Activated naive CD4-positive, alpha-beta T cell treated with anti-CD3 and anti-CD28 coated beads for 36 hours (primary cell): ENCODE measurements at regions not wholly inside any gene's neighbourhood (a gene's known extent, or its start where the extent isn't known, plus 50 kb on each side); places are given as distances from the start of the nearest gene placed in this dataset.

Source experiments
- CTCF ChIA-PET: fragments of 350-600 bp; sonication (Branson Sonifier 250); formaldehyde crosslinking; loops from one replicate; lab custom pipeline; 2021; ENCODE audit warnings: antibody characterized with exemption; lab: Charles Lee
- DNase-seq: peaks from one replicate; pipeline ENCODE4 v3.0.0-alpha.2; 2020
- H3K27ac Mint-ChIP-seq: one replicate; pipeline ENCODE4 v1.8.0; 2021; ENCODE audit warnings: mild to moderate bottlenecking, mixed read lengths
- H3K27me3 Mint-ChIP-seq: one replicate; pipeline ENCODE4 v1.8.0; 2021; ENCODE audit warnings: low read depth, mixed read lengths
- H3K36me3 Mint-ChIP-seq: one replicate; pipeline ENCODE4 v1.8.0; 2021; ENCODE audit warnings: low read depth, mixed read lengths
- H3K4me1 Mint-ChIP-seq: one replicate; pipeline ENCODE4 v1.8.0; 2021; ENCODE audit warnings: low read depth, mixed read lengths
- H3K4me3 Mint-ChIP-seq: one replicate; pipeline ENCODE4 v1.8.0; 2021; ENCODE audit warnings: mild to moderate bottlenecking, moderate library complexity, mixed read lengths
- H3K9me3 Mint-ChIP-seq: one replicate; pipeline ENCODE4 v1.8.0; 2021; ENCODE audit warnings: mixed read lengths
- intact Hi-C: fragments of 100-400 bp; cut with micrococcal nuclease; formaldehyde crosslinking; loops from one replicate; pipeline ENCODE4 v1.15.1; 2023

- no peak for DNase-seq
- no peaks in the 10 kb centered on the region for H3K36me3 Mint-ChIP-seq
- H3K4me3 Mint-ChIP-seq = no peak overlapping the region
- intact Hi-C loops = no loop called here
- CTCF ChIA-PET = interaction anchor here (0.9 kb wide), 1 partner anchor 26 kb away, joined by 3 read pairs; no protein-coding TSS in a partner anchor
- no peaks in the 10 kb centered on the region for H3K9me3 Mint-ChIP-seq
- H3K27me3 Mint-ChIP-seq = peaks cover 8% of the 10 kb centered on the region
- H3K4me1 Mint-ChIP-seq = no peaks in the 10 kb centered on the region
- no peak overlapping the region for H3K27ac Mint-ChIP-seq
These were observed 74.6 kb upstream of the CDKN3 start for GRCh38 chr14:54322246-54322645.

- Mint-ChIP-seq H3K36me3 (no peaks in the 10 kb centered on the region), H3K27me3 (peaks cover 8% of the 10 kb centered on the region), H3K4me1 (no peaks in the 10 kb centered on the region)
These were observed 74.0 kb upstream of the CDKN3 start for GRCh38 chr14:54322701-54323337.

GRCh38 chr14:54325766-54326165, 71.0 kb upstream of the CDKN3 start:
- no peaks in the 10 kb centered on the region for H3K9me3 Mint-ChIP-seq
- no peak overlapping the region for H3K27ac Mint-ChIP-seq
- H3K4me1 Mint-ChIP-seq = no peaks in the 10 kb centered on the region
- DNase-seq = no peak
- intact Hi-C loops = no loop called here
- H3K27me3 Mint-ChIP-seq = peaks cover 8% of the 10 kb centered on the region
- no peak overlapping the region for H3K4me3 Mint-ChIP-seq
- H3K36me3 Mint-ChIP-seq = no peaks in the 10 kb centered on the region
- CTCF ChIA-PET = no interaction called here

More at GRCh38 chr14:54322701-54323337, 74.0 kb upstream of the CDKN3 start:
- H3K9me3 Mint-ChIP-seq = no peaks in the 10 kb centered on the region
- DNase-seq = no peak
- CTCF ChIA-PET = interaction anchor here (0.6 to 0.9 kb wide), 2 partner anchors 25 to 171 kb away, joined by 3 to 5 read pairs; no protein-coding TSS in a partner anchor
- no peak overlapping the region for H3K27ac Mint-ChIP-seq
- H3K4me3 Mint-ChIP-seq = no peak overlapping the region
- intact Hi-C loops = no loop called here

- no peaks in the 10 kb centered on the region for H3K4me1 Mint-ChIP-seq
- DNase-seq = peak; percentile 40
These were observed 67.6 kb upstream of the CDKN3 start for GRCh38 chr14:54329082-54329695.

GRCh38 chr14:54330876-54331275, 65.9 kb upstream of the CDKN3 start:
- Mint-ChIP-seq H3K4me3 (no peak overlapping the region), H3K27ac (no peak overlapping the region), H3K36me3 (no peaks in the 10 kb centered on the region), H3K27me3 (peaks cover 9% of the 10 kb centered on the region), H3K4me1 (no peaks in the 10 kb centered on the region), H3K9me3 (no peaks in the 10 kb centered on the region)
- CTCF ChIA-PET = interaction anchor here (0.9 kb wide), 1 partner anchor 9 kb away, joined by 5 read pairs; no protein-coding TSS in a partner anchor
- no peak for DNase-seq
- intact Hi-C loops = loop anchor here (1.0 kb wide), 1 partner anchor 40 kb away; no protein-coding TSS in a partner anchor

More at GRCh38 chr14:54329082-54329695, 67.6 kb upstream of the CDKN3 start:
- H3K27me3 Mint-ChIP-seq = peaks cover 9% of the 10 kb centered on the region
- no peaks in the 10 kb centered on the region for H3K36me3 Mint-ChIP-seq
- intact Hi-C loops = loop anchor here (1.0 kb wide), 1 partner anchor 399 kb away; no protein-coding TSS in a partner anchor
- no peaks in the 10 kb centered on the region for H3K9me3 Mint-ChIP-seq
- CTCF ChIA-PET = interaction anchor here (0.6 to 1.7 kb wide), 13 partner anchors 10 to 815 kb away, joined by 3 to 10 read pairs (median 4); no protein-coding TSS in a partner anchor
- no peak overlapping the region for H3K27ac Mint-ChIP-seq
- H3K4me3 Mint-ChIP-seq = no peak overlapping the region

- Mint-ChIP-seq H3K27ac (no peak overlapping the region), H3K4me1 (no peaks in the 10 kb centered on the region), H3K9me3 (no peaks in the 10 kb centered on the region), H3K36me3 (no peaks in the 10 kb centered on the region), H3K4me3 (no peak overlapping the region), H3K27me3 (peaks cover 9% of the 10 kb centered on the region)
- CTCF ChIA-PET = interaction anchor here (0.9 kb wide), 1 partner anchor 8 kb away, joined by 5 read pairs; no protein-coding TSS in a partner anchor
- intact Hi-C loops = no loop called here
- DNase-seq = no peak
These were observed 65.3 kb upstream of the CDKN3 start for GRCh38 chr14:54331516-54331915.

GRCh38 chr14:54332490-54332889, 64.3 kb upstream of the CDKN3 start:
- Mint-ChIP-seq H3K4me1 (no peaks in the 10 kb centered on the region), H3K36me3 (no peaks in the 10 kb centered on the region), H3K4me3 (no peak overlapping the region), H3K9me3 (no peaks in the 10 kb centered on the region), H3K27me3 (peaks cover 9% of the 10 kb centered on the region), H3K27ac (no peak overlapping the region)
- intact Hi-C loops = no loop called here
- no peak for DNase-seq
- CTCF ChIA-PET = no interaction called here

GRCh38 chr14:54333511-54333910, 63.3 kb upstream of the CDKN3 start:
- CTCF ChIA-PET = interaction anchor here (1.1 kb wide), 1 partner anchor 14 kb away, joined by 4 read pairs; no protein-coding TSS in a partner anchor
- no peaks in the 10 kb centered on the region for H3K9me3 Mint-ChIP-seq
- peaks cover 9% of the 10 kb centered on the region for H3K27me3 Mint-ChIP-seq
- H3K4me1 Mint-ChIP-seq = no peaks in the 10 kb centered on the region
- no peak overlapping the region for H3K27ac Mint-ChIP-seq
- no peak overlapping the region for H3K4me3 Mint-ChIP-seq
- no peaks in the 10 kb centered on the region for H3K36me3 Mint-ChIP-seq
- intact Hi-C loops = no loop called here
- no peak for DNase-seq

GRCh38 chr14:54335569-54336155, 61.1 kb upstream of the CDKN3 start:
- Mint-ChIP-seq H3K4me3 (no peak overlapping the region), H3K4me1 (no peaks in the 10 kb centered on the region), H3K9me3 (no peaks in the 10 kb centered on the region), H3K27me3 (peaks cover 2% of the 10 kb centered on the region), H3K36me3 (no peaks in the 10 kb centered on the region), H3K27ac (no peak overlapping the region)
- CTCF ChIA-PET = no interaction called here
- DNase-seq = no peak
- intact Hi-C loops = no loop called here

- peaks cover 2% of the 10 kb centered on the region for H3K27me3 Mint-ChIP-seq
- DNase-seq = no peak
- intact Hi-C loops = no loop called here
- no peaks in the 10 kb centered on the region for H3K36me3 Mint-ChIP-seq
- CTCF ChIA-PET = interaction anchor here (0.6 to 1.6 kb wide), 2 partner anchors 11 to 212 kb away, joined by 3 to 14 read pairs; no protein-coding TSS in a partner anchor
- no peaks in the 10 kb centered on the region for H3K9me3 Mint-ChIP-seq
- no peak overlapping the region for H3K27ac Mint-ChIP-seq
- no peak overlapping the region for H3K4me3 Mint-ChIP-seq
- H3K4me1 Mint-ChIP-seq = no peaks in the 10 kb centered on the region
These were observed 59.5 kb upstream of the CDKN3 start for GRCh38 chr14:54337314-54337713.

GRCh38 chr14:54338696-54339317, 58.0 kb upstream of the CDKN3 start:
- no peak overlapping the region for H3K4me3 Mint-ChIP-seq
- DNase-seq = no peak
- H3K4me1 Mint-ChIP-seq = no peaks in the 10 kb centered on the region
- no peak overlapping the region for H3K27ac Mint-ChIP-seq
- no peaks in the 10 kb centered on the region for H3K9me3 Mint-ChIP-seq
- CTCF ChIA-PET = interaction anchor here (1.6 to 2.5 kb wide), 2 partner anchors 8 to 10 kb away, joined by 5 to 9 read pairs; no protein-coding TSS in a partner anchor
- intact Hi-C loops = no loop called here
- peaks cover under 1% of the 10 kb centered on the region for H3K27me3 Mint-ChIP-seq
- H3K36me3 Mint-ChIP-seq = no peaks in the 10 kb centered on the region

GRCh38 chr14:54339771-54340170, 57.0 kb upstream of the CDKN3 start:
- Mint-ChIP-seq H3K27ac (no peak overlapping the region), H3K36me3 (no peaks in the 10 kb centered on the region), H3K4me3 (no peak overlapping the region), H3K9me3 (no peaks in the 10 kb centered on the region), H3K4me1 (no peaks in the 10 kb centered on the region), H3K27me3 (no peaks in the 10 kb centered on the region)
- CTCF ChIA-PET = interaction anchor here (0.7 to 2.5 kb wide), 3 partner anchors 9 to 11 kb away, joined by 3 to 9 read pairs (median 5); no protein-coding TSS in a partner anchor
- DNase-seq = no peak
- intact Hi-C loops = loop anchor here (10.0 kb wide), 1 partner anchor 1045 kb away; no protein-coding TSS in a partner anchor
